ENCODE measurements at regions not wholly inside any gene's neighbourhood (a gene's known extent, or its start where the extent isn't known, plus 50 kb on each side); places are given as distances from the start of the nearest gene placed in this dataset.

DNA sequence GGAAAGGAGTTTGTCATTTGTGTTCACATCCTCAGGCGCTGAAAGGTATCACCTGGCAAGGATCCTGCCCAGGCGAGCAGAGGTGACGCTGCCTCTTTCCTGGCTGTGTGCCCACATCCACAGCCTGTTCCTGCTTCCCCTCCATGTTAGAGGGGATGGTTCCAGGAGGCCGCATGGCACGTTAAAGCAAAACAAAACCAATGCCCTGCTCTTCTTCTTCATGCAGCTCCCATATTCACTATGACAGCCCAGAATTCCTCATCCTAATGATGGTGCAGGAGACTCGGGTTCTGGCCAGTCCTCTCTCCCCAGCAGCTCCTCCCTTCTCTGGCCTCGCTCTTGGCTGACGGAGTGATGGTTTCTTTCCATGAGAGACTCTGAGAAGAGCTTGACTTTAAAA is 678.5 kb upstream of the ANKRD30A start:
- TF ChIP-seq, protein P1, sequence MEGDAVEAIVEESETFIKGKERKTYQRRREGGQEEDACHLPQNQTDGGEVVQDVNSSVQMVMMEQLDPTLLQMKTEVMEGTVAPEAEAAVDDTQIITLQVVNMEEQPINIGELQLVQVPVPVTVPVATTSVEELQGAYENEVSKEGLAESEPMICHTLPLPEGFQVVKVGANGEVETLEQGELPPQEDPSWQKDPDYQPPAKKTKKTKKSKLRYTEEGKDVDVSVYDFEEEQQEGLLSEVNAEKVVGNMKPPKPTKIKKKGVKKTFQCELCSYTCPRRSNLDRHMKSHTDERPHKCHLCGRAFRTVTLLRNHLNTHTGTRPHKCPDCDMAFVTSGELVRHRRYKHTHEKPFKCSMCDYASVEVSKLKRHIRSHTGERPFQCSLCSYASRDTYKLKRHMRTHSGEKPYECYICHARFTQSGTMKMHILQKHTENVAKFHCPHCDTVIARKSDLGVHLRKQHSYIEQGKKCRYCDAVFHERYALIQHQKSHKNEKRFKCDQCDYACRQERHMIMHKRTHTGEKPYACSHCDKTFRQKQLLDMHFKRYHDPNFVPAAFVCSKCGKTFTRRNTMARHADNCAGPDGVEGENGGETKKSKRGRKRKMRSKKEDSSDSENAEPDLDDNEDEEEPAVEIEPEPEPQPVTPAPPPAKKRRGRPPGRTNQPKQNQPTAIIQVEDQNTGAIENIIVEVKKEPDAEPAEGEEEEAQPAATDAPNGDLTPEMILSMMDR (IDR thresholded peaks at IDR 0.05) = no peak
- no peak for TF ChIP-seq POLR2A (IDR thresholded peaks at IDR 0.05)

Data from right lobe of liver (tissue), 4 donors.